Kidney (tissue), 13 donors: ENCODE measurements at regions not wholly inside any gene's neighbourhood (a gene's known extent, or its start where the extent isn't known, plus 50 kb on each side); places are given as distances from the start of the nearest gene placed in this dataset.
"Not testable (repeated sequence)": the region's sequence is repeated elsewhere in the genome, so short reads cannot be mapped to it uniquely, and the experiment has no call there.

Experiments used
- DNase-seq, 5 donors: peaks; one replicate each; pipeline ENCODE4 v3.0.0-alpha.2; 2013 to 2020
- FAIRE-seq: peaks from 2 replicates; lab custom pipeline; 2012; peaks lifted over from hg19 to GRCh38; lab: Jason Lieb, UNC
- H3K27ac ChIP-seq, 2 donors: one replicate each; pipeline ENCODE4 v1.7.0; 2013; ENCODE audit warnings: low read depth in 2 of 2, low read length in 2 of 2, inconsistent platforms in 1 of 2
- H3K27me3 ChIP-seq: one replicate; pipeline ENCODE4 v1.7.1; 2013; ENCODE audit warnings: low read length, inconsistent platforms; ENCODE audit not compliant: control insufficient read depth, insufficient read depth
- H3K36me3 ChIP-seq, 3 donors: one replicate each; pipeline versions ENCODE4 v1.7.0 to v1.7.1; 2013; ENCODE audit warnings: low read length in 3 of 3, control low read depth in 1 of 3, inconsistent platforms in 1 of 3; ENCODE audit not compliant: insufficient read depth in 3 of 3, control insufficient read depth in 2 of 3
- H3K4me1 ChIP-seq, 3 donors: one replicate each; pipeline versions ENCODE4 v1.7.0 to v1.7.1; 2013; ENCODE audit warnings: low read length in 3 of 3, inconsistent platforms in 1 of 3, low read depth in 1 of 3; ENCODE audit not compliant: control insufficient read depth in 2 of 3, insufficient read depth in 2 of 3
- H3K4me3 ChIP-seq, 3 donors: one replicate each; pipeline versions ENCODE4 v1.7.0 to v1.8.1; 2013; ENCODE audit warnings: low read length in 3 of 3, control low read depth in 1 of 3, inconsistent platforms in 1 of 3
- H3K9ac ChIP-seq, 3 donors: one replicate each; pipeline versions ENCODE4 v1.7.0 to v1.7.1; 2013; ENCODE audit warnings: low read length in 3 of 3, control low read depth in 1 of 3, inconsistent platforms in 1 of 3
- H3K9me3 ChIP-seq, 3 donors: one replicate each; pipeline versions ENCODE4 v1.7.0 to v1.7.1; 2013; ENCODE audit warnings: low read length in 3 of 3, control low read depth in 1 of 3, inconsistent platforms in 1 of 3; ENCODE audit not compliant: control insufficient read depth in 2 of 3, insufficient read depth in 1 of 3
- intact Hi-C: fragments of 100-400 bp; cut with DNase I; formaldehyde crosslinking; loops from one replicate; pipeline ENCODE4 v1.11.1; 2022
- TF ChIP-seq, protein P1 (sequence below): IDR thresholded peaks from 3 replicates; pipeline ENCODE4 v1.5.1; 2012; ENCODE audit warnings: mild to moderate bottlenecking, moderate library complexity, borderline replicate concordance; ENCODE audit not compliant: insufficient read depth; ENCODE audit errors: extremely low read depth
- donor health status: control.
- donor health status: control.
- donor health status: control.
- donor health status: control.
- donor health status: control.
- donor health status: DM: yes; HTN: yes; CAD: no.
- donor health status: Normal renal cell carcinoma (clear cell type).

DNA sequence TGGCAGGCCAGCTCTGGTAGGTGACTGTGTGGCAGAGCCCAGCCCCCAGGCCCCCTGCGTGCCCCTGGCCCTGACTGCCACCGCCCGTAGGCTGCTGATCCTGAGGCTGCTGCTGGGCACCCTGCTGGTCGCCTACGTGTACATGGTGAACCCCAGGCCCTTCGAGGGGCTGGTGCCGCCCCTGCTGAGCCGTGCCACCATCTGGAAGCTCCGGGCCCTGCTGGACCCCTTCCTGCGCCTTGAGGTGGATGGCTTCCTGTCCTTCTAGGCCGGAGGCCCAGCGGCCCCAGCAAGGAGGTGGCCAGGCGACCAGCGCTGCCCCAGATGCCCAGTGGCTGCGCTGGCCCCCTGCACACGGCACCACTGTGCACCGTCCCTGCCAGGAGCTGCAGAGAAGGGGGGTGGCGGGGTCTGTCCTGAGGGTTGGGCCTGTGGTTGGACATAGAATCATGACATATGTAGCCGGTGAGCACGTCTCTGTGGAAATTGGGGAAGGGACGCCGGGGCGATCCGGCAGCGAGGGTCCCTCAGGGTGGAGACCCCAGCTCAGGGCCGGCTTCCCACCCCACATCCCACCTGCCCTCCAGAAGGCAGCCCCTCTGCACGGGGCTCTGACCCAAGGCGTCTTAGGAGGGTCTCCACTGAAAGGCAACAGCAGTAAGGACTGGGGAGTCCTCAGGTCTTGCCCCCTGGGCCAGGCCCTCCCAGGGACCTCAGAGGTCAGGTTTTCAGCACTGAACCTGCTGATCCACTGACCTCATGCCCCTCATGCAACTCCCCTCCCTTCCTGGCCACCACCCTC lies 185.4 kb downstream of the IGLL1 start:
- DNase-seq (no peak), FAIRE-seq (no peak)
- TF ChIP-seq, protein P1, sequence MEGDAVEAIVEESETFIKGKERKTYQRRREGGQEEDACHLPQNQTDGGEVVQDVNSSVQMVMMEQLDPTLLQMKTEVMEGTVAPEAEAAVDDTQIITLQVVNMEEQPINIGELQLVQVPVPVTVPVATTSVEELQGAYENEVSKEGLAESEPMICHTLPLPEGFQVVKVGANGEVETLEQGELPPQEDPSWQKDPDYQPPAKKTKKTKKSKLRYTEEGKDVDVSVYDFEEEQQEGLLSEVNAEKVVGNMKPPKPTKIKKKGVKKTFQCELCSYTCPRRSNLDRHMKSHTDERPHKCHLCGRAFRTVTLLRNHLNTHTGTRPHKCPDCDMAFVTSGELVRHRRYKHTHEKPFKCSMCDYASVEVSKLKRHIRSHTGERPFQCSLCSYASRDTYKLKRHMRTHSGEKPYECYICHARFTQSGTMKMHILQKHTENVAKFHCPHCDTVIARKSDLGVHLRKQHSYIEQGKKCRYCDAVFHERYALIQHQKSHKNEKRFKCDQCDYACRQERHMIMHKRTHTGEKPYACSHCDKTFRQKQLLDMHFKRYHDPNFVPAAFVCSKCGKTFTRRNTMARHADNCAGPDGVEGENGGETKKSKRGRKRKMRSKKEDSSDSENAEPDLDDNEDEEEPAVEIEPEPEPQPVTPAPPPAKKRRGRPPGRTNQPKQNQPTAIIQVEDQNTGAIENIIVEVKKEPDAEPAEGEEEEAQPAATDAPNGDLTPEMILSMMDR, result no peak

DNA sequence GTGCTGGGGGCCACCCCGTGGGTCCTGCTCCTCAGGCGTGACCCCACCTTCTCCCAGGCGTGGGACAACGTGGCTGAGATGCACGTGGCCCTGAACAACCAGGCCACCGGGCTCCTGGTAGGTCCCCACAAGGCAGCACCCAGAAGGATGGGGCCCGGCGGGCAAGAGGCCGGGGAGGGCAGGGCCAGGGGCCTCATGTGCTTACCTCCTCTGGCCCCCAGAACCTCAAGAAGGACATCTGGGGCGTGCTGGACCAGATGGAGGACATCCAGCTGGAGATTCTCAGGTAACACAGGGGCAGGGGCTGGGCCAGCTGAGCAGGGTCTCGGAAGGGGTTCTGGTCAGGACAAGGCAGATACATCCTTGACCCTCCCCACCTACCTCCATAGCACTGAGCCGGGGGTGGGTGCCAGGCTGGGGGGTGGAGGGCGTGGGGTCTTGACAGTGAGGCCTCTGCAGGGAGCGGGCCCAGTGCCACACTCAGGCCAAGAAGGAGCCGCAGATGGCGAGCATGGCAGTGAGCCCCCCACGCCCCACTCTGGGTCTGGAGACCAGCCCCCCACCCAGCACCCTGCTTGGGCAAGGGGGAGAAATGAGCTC lies 186.3 kb downstream of the IGLL1 start:
- TF ChIP-seq, protein P1, result no peak
- H3K27me3 ChIP-seq, result no peaks in the 10 kb centered on the region
- DNase-seq (peak in 1 of 5 donors; percentile 50), FAIRE-seq (no peak)
- no peaks in the 10 kb centered on the region for H3K9me3 ChIP-seq
- H3K27ac ChIP-seq, result no peak overlapping the region
- intact Hi-C loops, result no loop called here
- H3K36me3 ChIP-seq, result no peaks in the 10 kb centered on the region
- no peak overlapping the region for H3K9ac ChIP-seq
- no peak overlapping the region for H3K4me3 ChIP-seq
- H3K4me1 ChIP-seq, result no peaks in the 10 kb centered on the region

More for the DNA sequence above, 185.4 kb downstream of the IGLL1 start:
- H3K9ac ChIP-seq, result no peak overlapping the region
- no peak overlapping the region for H3K27ac ChIP-seq
- H3K36me3 ChIP-seq, result no peaks in the 10 kb centered on the region
- no peak overlapping the region for H3K4me3 ChIP-seq
- intact Hi-C loops, result no loop called here
- no peaks in the 10 kb centered on the region for H3K9me3 ChIP-seq
- no peaks in the 10 kb centered on the region for H3K4me1 ChIP-seq
- H3K27me3 ChIP-seq, result no peaks in the 10 kb centered on the region

DNA sequence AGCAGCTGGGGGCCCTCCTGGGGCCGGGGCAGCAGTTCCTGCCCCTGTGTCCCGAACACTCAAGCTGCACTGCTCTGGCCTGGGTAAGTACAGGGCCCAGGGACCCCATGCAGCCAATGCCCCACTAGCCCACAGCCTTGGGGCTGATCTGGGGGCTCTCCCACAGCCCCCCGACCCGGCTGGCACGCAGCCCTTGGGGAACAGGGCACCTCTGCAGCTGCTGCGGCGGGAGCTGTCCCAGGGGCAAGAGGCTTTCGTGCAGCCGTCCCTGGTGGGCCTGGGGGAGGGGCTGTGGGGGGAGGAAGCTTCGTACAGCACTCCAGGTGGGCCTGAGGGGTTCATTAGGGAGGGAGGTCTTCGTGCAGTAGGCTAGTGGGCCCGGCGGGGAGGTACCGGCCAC lies 186.9 kb downstream of the IGLL1 start:
- intact Hi-C loops, H3K36me3 ChIP-seq, H3K9ac ChIP-seq, H3K9me3 ChIP-seq, H3K4me3 ChIP-seq, H3K27me3 ChIP-seq, FAIRE-seq, DNase-seq, H3K4me1 ChIP-seq, H3K27ac ChIP-seq: not testable (repeated sequence)

DNA sequence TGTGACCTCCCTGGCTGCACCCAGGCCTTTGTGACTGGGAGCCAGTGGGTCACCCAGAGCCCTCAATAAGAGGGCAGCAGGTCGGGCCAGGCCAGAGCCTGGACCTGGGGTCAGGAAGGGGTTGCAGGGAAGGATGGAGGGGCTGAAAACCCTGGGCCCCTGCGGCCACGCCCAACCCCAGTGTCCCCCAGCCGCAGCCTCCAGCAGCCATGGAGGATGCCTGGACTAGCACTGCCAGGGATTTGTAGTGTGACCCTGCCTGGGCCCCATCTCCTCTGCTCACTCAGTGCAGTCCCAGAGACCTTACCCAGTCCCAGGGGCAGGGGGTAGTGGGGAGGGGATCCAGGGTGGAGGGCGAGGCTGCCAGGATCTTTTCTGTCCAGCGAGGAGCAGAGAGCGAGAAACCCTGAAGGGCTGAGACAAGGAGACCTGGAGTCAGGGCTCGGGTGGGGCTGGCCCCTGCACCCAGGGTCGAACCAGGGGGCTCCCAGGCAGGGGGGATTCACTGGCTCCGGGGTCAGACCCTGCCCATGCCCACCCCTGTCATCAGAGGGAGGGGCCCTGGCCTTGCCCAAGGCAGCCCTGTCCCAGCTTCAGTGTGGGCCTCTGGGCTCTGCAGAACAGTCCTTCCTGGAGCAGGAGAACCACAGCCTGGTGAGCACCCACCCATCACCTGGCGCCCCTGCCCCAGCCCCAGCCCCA lies 187.5 kb downstream of the IGLL1 start:
- TF ChIP-seq, protein P1, result no peak
- H3K27ac ChIP-seq, result no peak overlapping the region
- no peak overlapping the region for H3K4me3 ChIP-seq
- H3K9ac ChIP-seq, result no peak overlapping the region
- DNase-seq (peak in 1 of 5 donors; percentile 50), FAIRE-seq (no peak)
- H3K27me3 ChIP-seq, result no peaks in the 10 kb centered on the region
- no peaks in the 10 kb centered on the region for H3K9me3 ChIP-seq
- H3K4me1 ChIP-seq, result no peaks in the 10 kb centered on the region
- no peaks in the 10 kb centered on the region for H3K36me3 ChIP-seq
- intact Hi-C loops, result no loop called here
